Glomerular endothelial cell (primary cell): ENCODE measurements at regions not wholly inside any gene's neighbourhood (a gene's known extent, or its start where the extent isn't known, plus 50 kb on each side); places are given as distances from the start of the nearest gene placed in this dataset.

Experiments
- DNase-seq: peaks from one replicate; pipeline ENCODE4 v3.0.0-alpha.2; 2011; ENCODE audit warnings: low read depth, low spot score; ENCODE audit errors: extremely low read depth

- DNase-seq = no peak
These were observed 74.0 kb upstream of the CTNNB1 start for GRCh38 chr3:41125258-41125657.

DNA sequence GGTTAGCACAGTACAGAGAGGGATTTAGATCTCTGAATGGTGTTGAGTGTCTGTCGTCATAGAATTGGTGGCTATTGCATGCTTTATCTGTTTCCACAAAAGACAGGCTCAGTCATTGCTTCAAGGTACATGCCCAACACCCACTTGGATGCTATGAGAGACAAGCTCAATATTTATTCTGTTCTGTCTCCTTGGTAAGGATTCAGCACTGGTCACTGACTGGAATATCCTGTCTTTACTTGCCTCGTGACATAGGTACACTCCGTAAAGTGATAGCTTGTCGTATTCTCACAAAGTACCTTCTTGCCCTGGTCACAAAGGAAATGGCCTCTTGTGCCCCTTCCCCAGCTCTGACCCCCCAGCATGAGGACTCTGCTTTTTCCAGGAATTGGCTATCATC is 72.8 kb upstream of the CTNNB1 start:
- no peak for DNase-seq

DNA sequence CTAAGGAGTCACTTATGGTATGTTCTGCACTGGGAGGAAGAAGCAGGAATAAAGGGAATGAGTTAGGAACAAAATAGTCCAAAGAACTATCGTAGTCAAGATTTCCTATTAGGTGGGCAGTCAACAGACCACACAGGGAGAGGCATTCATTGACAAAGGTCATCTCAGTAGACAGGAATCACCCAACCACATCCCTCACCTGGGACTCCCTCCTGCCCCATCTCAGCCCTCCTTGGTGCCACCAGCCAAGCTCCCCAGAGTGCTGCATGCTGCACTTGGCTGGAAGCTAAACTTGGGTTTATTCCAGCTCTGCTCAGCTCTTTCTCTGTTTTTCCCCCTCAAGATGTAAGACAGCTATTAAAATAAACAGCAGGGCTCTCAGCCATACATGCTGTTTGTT is 72.3 kb upstream of the CTNNB1 start:
- DNase-seq = no peak

DNA sequence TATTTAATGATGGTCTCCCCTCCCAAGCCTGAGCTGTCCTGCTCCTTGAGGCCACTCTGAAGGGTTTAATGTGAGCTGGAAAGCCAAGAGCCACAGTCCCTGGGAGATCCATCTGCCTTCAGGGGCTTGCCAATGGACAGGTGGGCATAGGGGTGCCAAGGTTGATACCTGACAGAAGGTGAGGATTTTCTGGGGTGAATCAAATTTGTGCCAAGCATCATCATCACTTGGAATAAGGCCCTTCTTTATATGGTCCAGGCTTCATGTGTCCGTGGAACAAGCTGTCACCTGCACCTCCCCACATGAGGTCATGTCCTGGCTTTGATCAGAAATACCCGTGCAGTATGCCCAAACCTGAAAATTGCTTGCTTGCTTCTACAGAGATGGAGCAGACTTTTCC is 71.9 kb upstream of the CTNNB1 start:
- no peak for DNase-seq

- DNase-seq = no peak
These were observed 69.6 kb upstream of the CTNNB1 start for GRCh38 chr3:41129731-41130130.

- no peak for DNase-seq
These were observed 68.1 kb upstream of the CTNNB1 start for GRCh38 chr3:41131224-41131623.

DNA sequence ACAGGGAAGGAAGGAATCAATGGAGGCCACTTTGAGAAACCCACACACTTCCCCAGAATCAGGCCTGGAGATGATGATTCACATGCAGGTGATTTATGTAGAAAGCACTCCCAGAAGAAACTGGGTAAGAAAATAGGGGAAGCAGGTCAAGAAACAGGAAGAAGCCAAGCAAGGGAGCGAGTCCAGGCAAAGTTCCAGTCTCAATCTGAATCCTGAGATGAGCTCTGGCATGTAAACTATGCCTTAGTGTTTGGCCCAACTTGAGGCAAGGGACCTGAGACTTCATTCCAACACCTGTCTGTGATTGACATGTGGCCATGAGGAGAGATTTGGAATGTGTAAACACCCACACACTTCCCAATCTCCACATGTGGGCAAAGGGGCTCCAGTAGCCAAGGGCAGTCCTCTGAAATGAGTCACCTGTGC is 61.6 kb upstream of the CTNNB1 start:
- DNase-seq = no peak

DNA sequence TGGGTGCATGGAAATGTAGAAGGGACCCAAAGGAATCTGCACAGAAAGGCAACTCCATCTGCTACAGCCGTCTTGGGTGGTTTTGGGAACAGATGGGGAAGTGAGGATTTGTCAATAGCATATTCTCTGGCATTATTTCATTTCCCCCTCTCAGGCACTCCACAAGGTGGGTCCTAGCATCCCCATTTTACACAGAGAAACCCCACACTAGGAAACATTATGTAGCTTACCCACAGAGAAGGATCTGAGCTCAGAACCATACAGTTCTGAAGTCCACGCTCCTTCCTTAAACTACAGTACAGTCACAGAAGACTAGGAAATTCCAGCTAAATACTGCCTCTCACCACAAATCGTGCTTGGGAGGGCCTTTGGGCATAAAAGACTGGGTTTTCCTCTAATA is 61.2 kb upstream of the CTNNB1 start:
- DNase-seq = no peak

DNA sequence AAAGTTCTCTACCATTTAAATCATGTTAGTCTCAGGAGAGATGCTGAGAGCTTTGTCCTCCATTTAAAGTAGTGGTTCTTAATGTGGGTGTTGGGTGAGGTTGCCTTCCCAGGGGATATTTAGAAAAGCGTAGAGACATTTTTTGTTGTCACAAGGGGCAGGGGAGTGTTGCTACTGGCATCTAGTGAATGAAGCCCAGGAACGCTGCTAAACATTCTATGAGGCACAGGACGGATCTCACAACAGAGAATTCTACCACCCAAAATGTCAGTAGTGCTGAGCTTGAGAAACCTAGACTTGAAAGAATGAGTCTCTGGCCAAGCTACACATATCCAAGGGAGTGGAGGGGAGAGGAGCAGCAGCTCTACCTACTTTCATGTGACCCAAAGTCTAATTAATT is 60.7 kb upstream of the CTNNB1 start:
- DNase-seq = no peak

GRCh38 chr3:41140242-41140641 is 59.1 kb upstream of the CTNNB1 start:
- no peak for DNase-seq

- no peak for DNase-seq
These were observed 57.7 kb upstream of the CTNNB1 start for GRCh38 chr3:41141433-41142167.

DNA sequence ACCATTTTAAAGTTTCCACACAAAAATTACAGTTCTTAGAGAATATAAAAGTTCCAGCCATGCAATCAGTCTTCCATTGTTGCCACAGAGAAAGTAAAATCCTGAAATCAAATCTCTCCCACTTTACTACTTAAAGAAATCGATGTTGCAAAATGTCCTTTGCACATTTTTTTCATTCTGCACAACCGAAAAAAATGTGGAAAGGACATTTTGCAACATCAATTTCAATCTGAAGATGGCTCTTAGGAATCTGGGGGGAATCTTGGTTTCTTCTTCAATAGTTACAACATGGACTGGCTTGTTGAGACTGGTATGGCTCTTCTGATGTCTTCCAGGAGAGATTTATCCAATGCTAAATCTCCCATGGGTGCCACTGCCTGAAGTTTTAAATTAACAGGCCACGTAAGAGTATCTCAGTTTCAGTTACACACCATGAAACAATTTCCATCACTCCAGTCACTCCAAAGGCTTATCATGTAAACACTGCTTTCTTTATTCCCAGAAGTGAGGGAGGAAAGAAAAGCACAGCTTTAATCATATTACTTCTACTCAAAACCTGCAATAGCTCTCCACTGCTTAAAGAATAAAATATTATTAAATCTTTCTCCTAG is 55.8 kb upstream of the CTNNB1 start:
- DNase-seq = no peak

- no peak for DNase-seq
These were observed 54.7 kb upstream of the CTNNB1 start for GRCh38 chr3:41144631-41145030.

DNA sequence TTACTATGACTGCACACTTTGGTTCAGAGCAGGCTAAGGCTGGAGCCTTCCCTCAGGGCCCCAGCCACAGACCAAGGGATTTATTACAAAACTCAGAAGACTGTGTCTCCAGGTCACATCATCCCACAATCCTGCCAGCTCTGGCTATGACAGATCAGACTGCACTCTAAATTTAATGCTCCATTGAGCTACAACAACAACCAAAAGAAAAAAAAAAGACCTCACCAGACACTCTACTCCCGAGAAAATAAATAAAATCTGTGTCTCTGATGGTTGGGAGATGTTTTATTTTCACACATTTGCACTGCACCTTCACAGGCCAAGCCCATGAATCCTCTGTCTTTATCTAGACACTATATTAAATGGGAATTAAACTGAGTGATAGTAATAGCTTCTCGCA is 50.8 kb upstream of the CTNNB1 start:
- no peak for DNase-seq

GRCh38 chr3:41148901-41149300 is 50.4 kb upstream of the CTNNB1 start:
- no peak for DNase-seq
